ENCODE measurements at regions not wholly inside any gene's neighbourhood (a gene's known extent, or its start where the extent isn't known, plus 50 kb on each side); places are given as distances from the start of the nearest gene placed in this dataset.
"Not testable (repeated sequence)": the region's sequence is repeated elsewhere in the genome, so short reads cannot be mapped to it uniquely, and the experiment has no call there.

GRCh38 chr18:43775591-43775990 is 498.3 kb upstream of the SYT4 start:
- H3K4me1 ChIP-seq (replicated peaks in 1 of 2): no peaks in the 10 kb centered on the region
- no peak overlapping the region for H3K4me3 ChIP-seq
- no peak overlapping the region for H3K27ac ChIP-seq
- no peak for ATAC-seq (replicated peaks in 6 of 8)
- WGBS, 10 experiments: 55 to 100% (median 100%) methylated on average over 1 to 2 of the region's 2 CpGs; no CpG with 5 or more reads in 2 of the 10 experiments
- in situ Hi-C loops (cut with MboI; ENCODE audit: low pct_unique_long_range_greater_than_20kb in 2 of 9, low sequenced_read_pairs in 9 of 9, unreplicated experiment in 9 of 9): no loop called here

GRCh38 chr18:43776997-43777396 is 499.7 kb upstream of the SYT4 start:
- ATAC-seq (replicated peaks in 6 of 8): no peak
- Histone ChIP-seq H3K4me3 (no peak overlapping the region), H3K27ac (no peak overlapping the region), H3K4me1 (replicated peaks in 1 of 2) (no peaks in the 10 kb centered on the region)
- in situ Hi-C loops (cut with MboI; ENCODE audit: low pct_unique_long_range_greater_than_20kb in 2 of 9, low sequenced_read_pairs in 9 of 9, unreplicated experiment in 9 of 9): no loop called here
- 55 to 100% (median 90%) methylated on average over 2 of the region's 2 CpGs; no CpG with 5 or more reads in 1 of the 10 experiments for WGBS, 10 experiments

- ATAC-seq (replicated peaks in 6 of 8): peak in 1 of 8 experiments; percentile 31
- WGBS, 10 experiments: 0 to 100% (median 77%) methylated on average over 1 to 2 of the region's 2 CpGs; no CpG with 5 or more reads in 1 of the 10 experiments
- H3K27ac ChIP-seq: no peak overlapping the region
- no peak overlapping the region for H3K4me3 ChIP-seq
- H3K4me1 ChIP-seq (replicated peaks in 1 of 2): no peaks in the 10 kb centered on the region
- in situ Hi-C loops (cut with MboI; ENCODE audit: low pct_unique_long_range_greater_than_20kb in 2 of 9, low sequenced_read_pairs in 9 of 9, unreplicated experiment in 9 of 9): no loop called here
These were observed 500.5 kb upstream of the SYT4 start for GRCh38 chr18:43777636-43778304.

GRCh38 chr18:43780782-43781340 is 503.6 kb upstream of the SYT4 start:
- Histone ChIP-seq H3K4me1 (replicated peaks in 1 of 2) (no peaks in the 10 kb centered on the region), H3K4me3 (no peak overlapping the region), H3K27ac (no peak overlapping the region)
- peak in 1 of 8 experiments; percentile 16 for ATAC-seq (replicated peaks in 6 of 8)
- in situ Hi-C loops (cut with MboI; ENCODE audit: low pct_unique_long_range_greater_than_20kb in 2 of 9, low sequenced_read_pairs in 9 of 9, unreplicated experiment in 9 of 9): no loop called here
- 0 to 93% (median 64%) methylated on average over 1 to 2 of the region's 2 CpGs; no CpG with 5 or more reads in 1 of the 10 experiments for WGBS, 10 experiments

GRCh38 chr18:43785158-43785557 is 507.9 kb upstream of the SYT4 start:
- Histone ChIP-seq H3K4me3 (no peak overlapping the region), H3K27ac (no peak overlapping the region), H3K4me1 (replicated peaks in 1 of 2) (peaks cover 0 to 3% of the 10 kb centered on the region in 2 donors)
- in situ Hi-C loops (cut with MboI; ENCODE audit: low pct_unique_long_range_greater_than_20kb in 2 of 9, low sequenced_read_pairs in 9 of 9, unreplicated experiment in 9 of 9): no loop called here
- 86 to 100% (median 100%) methylated on average over 1 of the region's 1 CpG; no CpG with 5 or more reads in 4 of the 10 experiments for WGBS, 10 experiments
- ATAC-seq (replicated peaks in 6 of 8): no peak

GRCh38 chr18:43786893-43787292 is 509.6 kb upstream of the SYT4 start:
- in situ Hi-C loops (cut with MboI; ENCODE audit: low pct_unique_long_range_greater_than_20kb in 2 of 9, low sequenced_read_pairs in 9 of 9, unreplicated experiment in 9 of 9): no loop called here
- no peak overlapping the region for H3K4me3 ChIP-seq
- 73 to 100% (median 92%) methylated on average over 1 to 4 of the region's 4 CpGs for whole genome bisulfite sequencing, 10 experiments

GRCh38 chr18:43787721-43788120 is 510.4 kb upstream of the SYT4 start:
- H3K27ac ChIP-seq; H3K4me3 ChIP-seq; H3K4me1 ChIP-seq (replicated peaks in 1 of 2); in situ Hi-C loops (cut with MboI; ENCODE audit: low pct_unique_long_range_greater_than_20kb in 2 of 9, low sequenced_read_pairs in 9 of 9, unreplicated experiment in 9 of 9): not testable (repeated sequence)
- peak in 1 of 8 experiments; percentile 18 for ATAC-seq (replicated peaks in 6 of 8)

More at GRCh38 chr18:43786893-43787292, 509.6 kb upstream of the SYT4 start:
- peaks cover 0 to 3% of the 10 kb centered on the region in 2 donors for H3K4me1 ChIP-seq (replicated peaks in 1 of 2)
- ATAC-seq (replicated peaks in 6 of 8): no peak
- no peak overlapping the region for H3K27ac ChIP-seq

- in situ Hi-C loops (cut with MboI; ENCODE audit: low pct_unique_long_range_greater_than_20kb in 2 of 9, low sequenced_read_pairs in 9 of 9, unreplicated experiment in 9 of 9): no loop called here
- peak in 4 of 8 experiments; percentile 46 to 77 (median 57) for ATAC-seq (replicated peaks in 6 of 8)
- Histone ChIP-seq H3K4me3 (no peak overlapping the region), H3K27ac (no peak overlapping the region), H3K4me1 (replicated peaks in 1 of 2) (peaks cover 0 to 3% of the 10 kb centered on the region in 2 donors)
- WGBS, 10 experiments: 49 to 100% (median 88%) methylated on average over 1 to 3 of the region's 3 CpGs; no CpG with 5 or more reads in 1 of the 10 experiments
These were observed 512.1 kb upstream of the SYT4 start for GRCh38 chr18:43789234-43790000.

GRCh38 chr18:43793910-43794309 is 516.6 kb upstream of the SYT4 start:
- Histone ChIP-seq H3K4me3 (no peak overlapping the region), H3K4me1 (replicated peaks in 1 of 2) (peaks cover 0 to 3% of the 10 kb centered on the region in 2 donors), H3K27ac (no peak overlapping the region)
- WGBS, 10 experiments: 14 to 100% (median 57%) methylated on average over 1 of the region's 1 CpG; no CpG with 5 or more reads in 3 of the 10 experiments
- in situ Hi-C loops (cut with MboI; ENCODE audit: low pct_unique_long_range_greater_than_20kb in 2 of 9, low sequenced_read_pairs in 9 of 9, unreplicated experiment in 9 of 9): no loop called here
- ATAC-seq (replicated peaks in 6 of 8): no peak

- Histone ChIP-seq H3K4me1 (replicated peaks in 1 of 2) (peaks cover 0 to 2% of the 10 kb centered on the region in 2 donors), H3K4me3 (no peak overlapping the region), H3K27ac (no peak overlapping the region)
- WGBS, 10 experiments: 20 to 67% (median 50%) methylated on average over 1 to 2 of the region's 2 CpGs; no CpG with 5 or more reads in 1 of the 10 experiments
- ATAC-seq (replicated peaks in 6 of 8): no peak
- in situ Hi-C loops (cut with MboI; ENCODE audit: low pct_unique_long_range_greater_than_20kb in 2 of 9, low sequenced_read_pairs in 9 of 9, unreplicated experiment in 9 of 9): no loop called here
These were observed 517.1 kb upstream of the SYT4 start for GRCh38 chr18:43794363-43794762.

GRCh38 chr18:43797347-43797746 is 520.1 kb upstream of the SYT4 start:
- no peak for ATAC-seq (replicated peaks in 6 of 8)
- Histone ChIP-seq H3K4me1 (replicated peaks in 1 of 2) (no peaks in the 10 kb centered on the region), H3K4me3 (no peak overlapping the region), H3K27ac (no peak overlapping the region)
- 93 to 100% (median 100%) methylated on average over 1 of the region's 1 CpG; no CpG with 5 or more reads in 1 of the 10 experiments for WGBS, 10 experiments
- in situ Hi-C loops (cut with MboI; ENCODE audit: low pct_unique_long_range_greater_than_20kb in 2 of 9, low sequenced_read_pairs in 9 of 9, unreplicated experiment in 9 of 9): no loop called here

GRCh38 chr18:43800584-43800983 is 523.3 kb upstream of the SYT4 start:
- Histone ChIP-seq H3K4me3 (no peak overlapping the region), H3K4me1 (replicated peaks in 1 of 2) (no peaks in the 10 kb centered on the region), H3K27ac (no peak overlapping the region)
- in situ Hi-C loops (cut with MboI; ENCODE audit: low pct_unique_long_range_greater_than_20kb in 2 of 9, low sequenced_read_pairs in 9 of 9, unreplicated experiment in 9 of 9): no loop called here
- WGBS, 10 experiments: 0 to 94% (median 87%) methylated on average over 1 to 4 of the region's 4 CpGs
- ATAC-seq (replicated peaks in 6 of 8): no peak

- in situ Hi-C loops (cut with MboI; ENCODE audit: low pct_unique_long_range_greater_than_20kb in 2 of 9, low sequenced_read_pairs in 9 of 9, unreplicated experiment in 9 of 9): no loop called here
- no peak overlapping the region for H3K4me3 ChIP-seq
- H3K27ac ChIP-seq: no peak overlapping the region
- 0 to 86% (median 69%) methylated on average over 1 to 5 of the region's 5 CpGs; no CpG with 5 or more reads in 3 of the 10 experiments for WGBS, 10 experiments
- ATAC-seq (replicated peaks in 6 of 8): peak in 4 of 8 experiments; percentile 12 to 64 (median 48)
- H3K4me1 ChIP-seq (replicated peaks in 1 of 2): no peaks in the 10 kb centered on the region
These were observed 528.4 kb upstream of the SYT4 start for GRCh38 chr18:43805646-43806194.
